ENCODE measurements at regions not wholly inside any gene's neighbourhood (a gene's known extent, or its start where the extent isn't known, plus 50 kb on each side); places are given as distances from the start of the nearest gene placed in this dataset.

DNA sequence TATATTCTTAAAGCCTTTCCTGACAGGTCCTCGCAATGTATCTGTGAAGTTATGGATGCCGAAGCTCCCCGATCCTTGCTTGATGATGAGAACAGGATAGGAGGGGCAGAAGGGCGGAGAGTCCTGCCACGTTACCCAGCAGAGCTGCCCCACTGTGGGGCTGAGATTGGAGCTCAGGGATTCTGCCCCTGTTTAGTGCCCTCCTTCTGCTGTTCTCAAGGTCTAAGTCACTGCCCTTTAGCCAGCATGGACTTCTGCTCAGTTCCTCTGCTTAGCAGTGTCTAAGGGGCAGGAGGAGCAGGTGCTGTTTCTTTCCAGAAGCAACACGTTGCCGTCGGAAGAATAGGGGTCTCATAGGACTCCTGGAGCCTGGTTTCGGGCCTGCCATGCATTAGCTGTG lies 164.2 kb upstream of the B3GAT1 start:
- TF ChIP-seq PTBP1 (IDR thresholded peaks at IDR 0.05; ENCODE audit: low read depth, low read length) (no peak), ZNF324 (CRISPR knock-in tag; IDR thresholded peaks at IDR 0.05) (no peak), ATF2 (CRISPR knock-in tag; IDR thresholded peaks at IDR 0.05) (no peak), NBN (IDR thresholded peaks at IDR 0.05; ENCODE audit: low read depth) (no peak), CHD4 (IDR thresholded peaks at IDR 0.05; ENCODE audit: insufficient read depth, insufficient replicate concordance, low read depth, low read length, poor library complexity, severe bottlenecking) (no peak), MCM2 (IDR thresholded peaks at IDR 0.05; ENCODE audit: low read depth) (no peak), SMAD1 (IDR thresholded peaks at IDR 0.05; ENCODE audit: low read depth, low read length, partially characterized antibody) (no peak), SETDB1 (IDR thresholded peaks at IDR 0.05; ENCODE audit: low read length) (no peak)
